Activated T-helper 17 cell treated with anti-CD3 and anti-CD28 coated beads, Interleukin-2, amount 50 U/mL, for 72 hours (primary cell): ENCODE measurements at regions not wholly inside any gene's neighbourhood (a gene's known extent, or its start where the extent isn't known, plus 50 kb on each side); places are given as distances from the start of the nearest gene placed in this dataset.

Experiments
- ATAC-seq: fragments of 150-1000 bp; cut with Tn5 transposase; replicated peaks from 2 replicates; pipeline ENCODE4 v1.10.0; 2021; ENCODE audit warnings: mild to moderate bottlenecking, moderate library complexity
- H3K27ac Mint-ChIP-seq: one replicate; pipeline ENCODE4 v1.8.0; 2022; ENCODE audit warnings: mixed read lengths
- H3K27me3 Mint-ChIP-seq: one replicate; pipeline ENCODE4 v1.8.0; 2022; ENCODE audit warnings: mixed read lengths
- H3K36me3 Mint-ChIP-seq: one replicate; pipeline ENCODE4 v1.8.0; 2022; ENCODE audit warnings: low read depth, mild to moderate bottlenecking, mixed read lengths
- H3K4me1 Mint-ChIP-seq: one replicate; pipeline ENCODE4 v1.8.0; 2022; ENCODE audit warnings: mixed read lengths
- H3K4me3 Mint-ChIP-seq: one replicate; pipeline ENCODE4 v1.8.0; 2022; ENCODE audit warnings: mild to moderate bottlenecking, mixed read lengths
- H3K9me3 Mint-ChIP-seq: one replicate; pipeline ENCODE4 v1.8.0; 2022; ENCODE audit warnings: mixed read lengths

GRCh38 chr12:115898670-115899069, 378.8 kb downstream of the MED13L start:
- no peaks in the 10 kb centered on the region for H3K4me1 Mint-ChIP-seq
- H3K9me3 Mint-ChIP-seq, result peaks cover 6% of the 10 kb centered on the region
- ATAC-seq, result no peak
- H3K27me3 Mint-ChIP-seq, result peaks cover 40% of the 10 kb centered on the region
- H3K36me3 Mint-ChIP-seq, result no peaks in the 10 kb centered on the region
- H3K27ac Mint-ChIP-seq, result no peak overlapping the region
- no peak overlapping the region for H3K4me3 Mint-ChIP-seq

GRCh38 chr12:115897729-115898128, 379.8 kb downstream of the MED13L start:
- H3K9me3 Mint-ChIP-seq, result peaks cover 6% of the 10 kb centered on the region
- H3K4me3 Mint-ChIP-seq, result no peak overlapping the region
- peaks cover 44% of the 10 kb centered on the region for H3K27me3 Mint-ChIP-seq
- no peak for ATAC-seq
- no peak overlapping the region for H3K27ac Mint-ChIP-seq
- no peaks in the 10 kb centered on the region for H3K36me3 Mint-ChIP-seq
- no peaks in the 10 kb centered on the region for H3K4me1 Mint-ChIP-seq

- no peaks in the 10 kb centered on the region for H3K36me3 Mint-ChIP-seq
- no peak overlapping the region for H3K4me3 Mint-ChIP-seq
- peaks cover 6% of the 10 kb centered on the region for H3K9me3 Mint-ChIP-seq
- H3K27ac Mint-ChIP-seq, result no peak overlapping the region
- peaks cover 38% of the 10 kb centered on the region for H3K27me3 Mint-ChIP-seq
- H3K4me1 Mint-ChIP-seq, result no peaks in the 10 kb centered on the region
- no peak for ATAC-seq
Measured at GRCh38 chr12:115895247-115895646, 382.2 kb downstream of the MED13L start.

- no peak for ATAC-seq
Measured at GRCh38 chr12:115891556-115892164, 385.8 kb downstream of the MED13L start.

GRCh38 chr12:115886666-115887065, 390.8 kb downstream of the MED13L start:
- H3K9me3 Mint-ChIP-seq, result no peaks in the 10 kb centered on the region
- H3K4me1 Mint-ChIP-seq, result no peaks in the 10 kb centered on the region
- H3K27ac Mint-ChIP-seq, result no peak overlapping the region
- H3K36me3 Mint-ChIP-seq, result no peaks in the 10 kb centered on the region
- H3K27me3 Mint-ChIP-seq, result peaks cover 26% of the 10 kb centered on the region
- H3K4me3 Mint-ChIP-seq, result no peak overlapping the region
- no peak for ATAC-seq

More at GRCh38 chr12:115891556-115892164, 385.8 kb downstream of the MED13L start:
- Mint-ChIP-seq H3K4me3 (no peak overlapping the region), H3K27me3 (peaks cover 37% of the 10 kb centered on the region), H3K27ac (no peak overlapping the region), H3K36me3 (no peaks in the 10 kb centered on the region), H3K4me1 (no peaks in the 10 kb centered on the region), H3K9me3 (peaks cover 6% of the 10 kb centered on the region)

- Mint-ChIP-seq H3K27ac (no peak overlapping the region), H3K4me1 (no peaks in the 10 kb centered on the region), H3K36me3 (no peaks in the 10 kb centered on the region), H3K27me3 (peaks cover 24% of the 10 kb centered on the region), H3K9me3 (no peaks in the 10 kb centered on the region), H3K4me3 (no peak overlapping the region)
- no peak for ATAC-seq
Measured at GRCh38 chr12:115885040-115885690, 392.3 kb downstream of the MED13L start.

GRCh38 chr12:115882936-115883335, 394.6 kb downstream of the MED13L start:
- H3K9me3 Mint-ChIP-seq, result no peaks in the 10 kb centered on the region
- peaks cover 33% of the 10 kb centered on the region for H3K27me3 Mint-ChIP-seq
- no peak overlapping the region for H3K4me3 Mint-ChIP-seq
- H3K4me1 Mint-ChIP-seq, result no peaks in the 10 kb centered on the region
- H3K36me3 Mint-ChIP-seq, result no peaks in the 10 kb centered on the region
- no peak overlapping the region for H3K27ac Mint-ChIP-seq
- no peak for ATAC-seq

- peaks cover 15% of the 10 kb centered on the region for H3K27me3 Mint-ChIP-seq
- no peak overlapping the region for H3K27ac Mint-ChIP-seq
- H3K4me1 Mint-ChIP-seq, result no peaks in the 10 kb centered on the region
- H3K9me3 Mint-ChIP-seq, result no peaks in the 10 kb centered on the region
- no peak for ATAC-seq
- no peak overlapping the region for H3K4me3 Mint-ChIP-seq
- no peaks in the 10 kb centered on the region for H3K36me3 Mint-ChIP-seq
Measured at GRCh38 chr12:115880238-115880637, 397.3 kb downstream of the MED13L start.

GRCh38 chr12:115879354-115879753, 398.1 kb downstream of the MED13L start:
- no peak for ATAC-seq
- H3K27ac Mint-ChIP-seq, result no peak overlapping the region
- H3K27me3 Mint-ChIP-seq, result peaks cover 17% of the 10 kb centered on the region
- no peaks in the 10 kb centered on the region for H3K36me3 Mint-ChIP-seq
- no peaks in the 10 kb centered on the region for H3K4me1 Mint-ChIP-seq
- no peaks in the 10 kb centered on the region for H3K9me3 Mint-ChIP-seq
- no peak overlapping the region for H3K4me3 Mint-ChIP-seq

GRCh38 chr12:115873451-115874082, 403.9 kb downstream of the MED13L start:
- Mint-ChIP-seq H3K4me1 (no peaks in the 10 kb centered on the region), H3K36me3 (no peaks in the 10 kb centered on the region), H3K9me3 (no peaks in the 10 kb centered on the region), H3K27ac (no peak overlapping the region), H3K4me3 (no peak overlapping the region), H3K27me3 (peaks cover 35% of the 10 kb centered on the region)
- ATAC-seq, result no peak

GRCh38 chr12:115872919-115873357, 404.6 kb downstream of the MED13L start:
- Mint-ChIP-seq H3K27ac (no peak overlapping the region), H3K36me3 (no peaks in the 10 kb centered on the region), H3K4me1 (no peaks in the 10 kb centered on the region), H3K9me3 (no peaks in the 10 kb centered on the region), H3K27me3 (peaks cover 40% of the 10 kb centered on the region), H3K4me3 (no peak overlapping the region)
- no peak for ATAC-seq

GRCh38 chr12:115872212-115872611, 405.3 kb downstream of the MED13L start:
- no peak for ATAC-seq
- Mint-ChIP-seq H3K27ac (no peak overlapping the region), H3K36me3 (no peaks in the 10 kb centered on the region), H3K9me3 (no peaks in the 10 kb centered on the region), H3K27me3 (peaks cover 40% of the 10 kb centered on the region), H3K4me3 (no peak overlapping the region), H3K4me1 (no peaks in the 10 kb centered on the region)

- Mint-ChIP-seq H3K36me3 (no peaks in the 10 kb centered on the region), H3K9me3 (no peaks in the 10 kb centered on the region), H3K4me3 (no peak overlapping the region), H3K4me1 (no peaks in the 10 kb centered on the region), H3K27ac (no peak overlapping the region), H3K27me3 (peaks cover 40% of the 10 kb centered on the region)
- no peak for ATAC-seq
Measured at GRCh38 chr12:115871714-115872113, 405.8 kb downstream of the MED13L start.

GRCh38 chr12:115870510-115870909, 407.0 kb downstream of the MED13L start:
- Mint-ChIP-seq H3K4me1 (no peaks in the 10 kb centered on the region), H3K4me3 (no peak overlapping the region), H3K27ac (no peak overlapping the region), H3K36me3 (no peaks in the 10 kb centered on the region), H3K9me3 (no peaks in the 10 kb centered on the region), H3K27me3 (peaks cover 40% of the 10 kb centered on the region)
- no peak for ATAC-seq

- no peaks in the 10 kb centered on the region for H3K9me3 Mint-ChIP-seq
- no peak for ATAC-seq
- no peak overlapping the region for H3K4me3 Mint-ChIP-seq
- no peaks in the 10 kb centered on the region for H3K4me1 Mint-ChIP-seq
- H3K27me3 Mint-ChIP-seq, result peaks cover 40% of the 10 kb centered on the region
- H3K27ac Mint-ChIP-seq, result no peak overlapping the region
- H3K36me3 Mint-ChIP-seq, result no peaks in the 10 kb centered on the region
Measured at GRCh38 chr12:115870021-115870420, 407.5 kb downstream of the MED13L start.
